GM21515 (cell line): ENCODE measurements at regions not wholly inside any gene's neighbourhood (a gene's known extent, or its start where the extent isn't known, plus 50 kb on each side); places are given as distances from the start of the nearest gene placed in this dataset.

ENCODE experiments used
- ATAC-seq: cut with Tn5 transposase; IDR thresholded peaks from one replicate; pipeline ENCODE4 v1.9.1; 2021; ENCODE audit not compliant: unreplicated experiment

- ATAC-seq: no peak
Observed at GRCh38 chr6:164925681-164926530, 383.5 kb downstream of the C6orf118 start.

DNA sequence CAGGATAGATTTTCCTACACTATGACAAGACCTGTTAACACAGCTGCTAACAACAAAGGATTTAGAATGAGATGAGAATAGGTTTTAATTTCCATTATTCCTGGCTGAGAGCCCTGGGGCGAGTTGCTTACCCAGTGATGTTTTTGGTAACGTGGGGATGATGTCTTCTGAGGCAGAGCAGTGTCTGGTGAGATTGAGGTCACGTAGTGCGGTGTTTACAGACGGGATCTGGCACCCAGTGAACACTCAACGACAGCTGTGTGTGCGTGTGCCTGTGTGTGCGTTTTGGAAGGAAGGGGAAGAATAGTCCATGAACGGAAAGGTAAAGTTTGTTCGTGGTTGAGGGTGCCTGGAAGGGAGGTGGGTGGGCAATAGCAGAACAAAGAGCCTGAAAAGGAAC lies 384.7 kb downstream of the C6orf118 start:
- ATAC-seq: no peak

- ATAC-seq: no peak
Observed at GRCh38 chr6:164917211-164917610, 392.2 kb downstream of the C6orf118 start.

GRCh38 chr6:164916087-164916486 lies 393.3 kb downstream of the C6orf118 start:
- no peak for ATAC-seq

GRCh38 chr6:164911873-164912580 lies 397.4 kb downstream of the C6orf118 start:
- no peak for ATAC-seq

DNA sequence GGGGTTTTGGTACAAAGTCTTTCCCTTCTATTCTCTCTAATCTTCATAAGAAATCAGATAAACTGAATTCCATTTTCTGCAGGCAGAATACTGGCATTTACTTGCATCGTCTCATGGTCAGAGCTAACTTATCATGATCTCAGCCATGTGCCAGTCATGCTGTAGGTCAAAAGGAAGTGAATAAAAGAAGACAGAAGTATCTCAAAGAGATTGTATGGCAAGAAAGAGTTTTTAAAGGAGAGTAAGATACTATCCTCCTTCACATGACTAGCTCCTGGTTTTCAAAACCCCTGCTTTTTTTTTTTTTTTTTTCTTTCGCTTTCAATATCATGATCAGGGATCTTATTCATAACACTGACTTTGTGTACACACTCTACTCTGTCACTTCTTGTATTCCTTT lies 398.3 kb downstream of the C6orf118 start:
- ATAC-seq: no peak

- no peak for ATAC-seq
Observed at GRCh38 chr6:164906766-164907165, 402.6 kb downstream of the C6orf118 start.

GRCh38 chr6:164905311-164905710 lies 404.1 kb downstream of the C6orf118 start:
- no peak for ATAC-seq

GRCh38 chr6:164898412-164898811 lies 411.0 kb downstream of the C6orf118 start:
- no peak for ATAC-seq

- ATAC-seq: no peak
Observed at GRCh38 chr6:164897523-164898235, 411.7 kb downstream of the C6orf118 start.

GRCh38 chr6:164889980-164890379 lies 419.4 kb downstream of the C6orf118 start:
- no peak for ATAC-seq

DNA sequence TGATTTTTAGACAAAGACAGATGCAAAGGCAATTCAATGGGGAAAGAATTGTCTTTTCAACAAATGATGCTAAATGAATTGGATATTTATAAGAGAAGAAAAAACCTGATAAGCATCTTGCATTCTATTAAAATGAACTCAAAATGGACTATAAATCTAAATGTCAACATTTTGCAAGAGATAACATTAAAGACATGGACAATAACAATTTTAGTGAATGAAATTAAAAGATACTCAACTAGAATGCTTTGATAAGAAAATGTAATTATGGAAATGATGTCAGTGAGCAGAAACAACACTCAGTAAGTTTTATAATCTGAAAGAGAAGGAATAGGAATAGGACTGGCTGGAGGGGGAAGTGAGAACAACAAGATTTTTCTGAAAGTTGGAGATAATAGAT lies 421.7 kb downstream of the C6orf118 start:
- no peak for ATAC-seq

- no peak for ATAC-seq
Observed at GRCh38 chr6:164882236-164882635, 427.2 kb downstream of the C6orf118 start.

DNA sequence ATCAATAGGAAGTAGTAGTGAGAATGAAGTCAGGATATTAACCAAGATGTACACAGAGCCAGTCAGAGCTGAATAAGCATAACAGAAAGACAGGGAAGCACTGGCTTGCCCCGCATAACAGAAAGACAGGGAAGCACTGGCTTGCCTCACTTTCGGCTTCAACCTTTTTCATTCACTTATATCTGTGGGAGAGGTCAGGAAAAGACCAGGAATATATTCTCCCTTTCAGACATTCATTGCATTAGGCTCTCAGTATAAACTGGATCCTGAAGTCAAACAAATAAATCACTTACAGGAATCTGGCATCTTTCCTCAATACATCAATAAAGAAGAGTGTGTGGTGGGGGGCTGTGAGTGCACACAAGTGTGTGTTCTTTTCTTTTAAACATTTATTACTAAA lies 437.6 kb downstream of the C6orf118 start:
- ATAC-seq: no peak

DNA sequence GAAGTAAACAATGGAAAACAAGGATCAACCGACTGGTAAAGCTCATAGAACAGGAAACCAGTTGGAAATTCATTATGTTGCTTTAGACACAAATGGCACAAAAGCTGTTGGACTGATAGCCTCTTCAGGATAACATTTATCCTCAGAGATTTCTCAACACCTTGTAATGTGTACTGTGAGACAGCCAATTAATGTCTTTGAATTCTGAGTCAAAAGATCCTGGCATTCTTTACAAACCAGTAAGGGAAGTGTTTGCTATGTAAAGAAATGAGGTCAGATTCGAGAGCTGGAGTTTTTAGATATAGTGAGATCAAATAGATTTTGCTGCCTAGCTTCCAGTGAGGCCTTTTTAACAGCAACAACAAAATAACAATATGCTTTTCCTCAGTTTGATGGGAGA lies 439.2 kb downstream of the C6orf118 start:
- ATAC-seq: no peak

DNA sequence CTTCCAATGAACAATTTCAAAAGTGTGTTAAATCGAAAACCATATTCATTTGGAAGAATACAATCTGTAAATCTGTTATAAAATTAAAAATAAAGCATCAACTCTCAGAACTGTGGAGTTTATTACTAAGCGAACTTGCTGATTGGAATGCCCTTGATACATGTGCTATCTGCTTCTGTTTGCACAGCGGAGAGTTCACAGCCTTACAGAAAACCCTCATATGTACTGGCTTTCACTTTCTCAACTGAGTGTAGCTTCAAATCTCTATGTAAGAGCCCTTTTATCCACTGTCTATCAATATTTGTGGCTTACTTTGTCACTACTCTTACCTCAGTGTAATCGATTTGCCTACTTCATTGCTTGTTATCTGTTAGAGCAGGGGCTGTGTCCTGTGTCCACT lies 447.4 kb downstream of the C6orf118 start:
- no peak for ATAC-seq

DNA sequence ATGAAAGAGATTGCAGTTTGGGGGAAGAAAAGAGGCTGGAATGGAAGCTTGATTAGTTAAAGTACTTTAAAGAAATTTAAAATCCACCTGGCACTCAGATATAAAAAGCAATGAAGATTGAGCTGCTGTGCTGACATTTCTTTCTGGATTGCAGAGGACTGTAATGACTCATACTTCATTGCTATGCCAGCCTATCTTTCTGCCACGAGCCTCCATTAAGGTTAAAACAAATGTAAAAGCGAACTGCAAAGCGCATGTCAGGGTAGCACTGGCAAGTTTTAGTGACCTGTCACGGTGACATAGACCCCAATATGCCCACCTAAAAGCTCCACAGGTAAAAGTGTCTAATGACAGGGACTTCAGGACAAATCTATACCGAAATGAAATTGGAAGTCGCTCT lies 449.6 kb downstream of the C6orf118 start:
- ATAC-seq: no peak

DNA sequence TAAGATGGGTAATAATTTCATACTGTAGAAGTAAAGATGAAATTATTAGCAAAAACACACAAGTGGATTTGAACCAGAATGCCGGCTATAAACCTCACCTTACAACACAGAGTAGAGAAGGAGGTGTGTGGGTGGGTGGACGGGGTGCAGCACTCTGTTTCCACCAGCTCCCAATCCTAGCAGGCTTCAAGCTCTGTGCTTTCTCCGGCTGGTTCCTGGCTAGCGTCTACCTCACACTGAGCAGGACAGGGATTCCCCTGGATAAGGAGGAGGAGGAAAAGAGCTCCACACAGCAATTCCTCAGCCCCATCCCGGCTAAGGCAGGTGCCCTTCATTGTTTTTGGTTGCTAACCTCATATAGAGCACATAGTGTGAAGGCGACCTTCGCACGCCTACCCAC lies 453.3 kb downstream of the C6orf118 start:
- no peak for ATAC-seq

DNA sequence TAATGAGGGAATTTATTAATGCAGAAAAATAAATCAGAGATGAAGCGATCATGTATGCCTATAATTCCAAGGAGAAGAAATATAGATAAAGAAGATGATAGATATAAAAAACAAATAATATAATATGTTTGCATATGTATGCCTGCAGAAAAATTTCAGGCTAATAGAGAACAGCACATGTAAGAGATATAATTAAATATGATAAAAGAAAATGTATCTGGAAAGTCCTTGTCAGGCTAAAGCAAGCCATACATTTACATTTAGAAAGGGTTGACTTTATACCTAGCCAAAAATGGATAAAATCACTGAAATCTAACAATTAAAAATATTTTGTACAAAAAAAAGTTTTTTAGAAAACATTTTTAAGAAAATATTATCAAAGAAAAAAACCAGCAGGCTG lies 454.1 kb downstream of the C6orf118 start:
- ATAC-seq: no peak

- no peak for ATAC-seq
Observed at GRCh38 chr6:164854526-164854925, 454.9 kb downstream of the C6orf118 start.

DNA sequence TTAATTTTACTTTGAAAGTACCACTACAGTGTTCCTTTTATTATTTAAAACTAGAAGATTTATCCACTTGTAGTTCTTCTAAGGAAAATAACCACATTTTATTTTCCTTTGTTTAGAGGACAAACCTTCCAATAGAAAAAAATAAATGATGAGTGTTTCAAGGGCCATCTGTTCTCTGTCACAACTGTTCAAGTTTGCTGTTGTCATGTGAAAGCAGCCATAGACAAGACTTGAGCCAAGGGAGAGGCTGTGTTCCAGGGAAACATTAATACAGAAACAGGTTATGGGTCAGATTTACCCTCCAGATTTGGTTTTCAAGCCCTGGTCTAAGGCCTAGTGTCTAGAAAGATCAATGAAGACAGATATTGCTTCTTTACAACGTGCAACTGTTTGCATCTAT lies 463.6 kb downstream of the C6orf118 start:
- ATAC-seq: no peak

DNA sequence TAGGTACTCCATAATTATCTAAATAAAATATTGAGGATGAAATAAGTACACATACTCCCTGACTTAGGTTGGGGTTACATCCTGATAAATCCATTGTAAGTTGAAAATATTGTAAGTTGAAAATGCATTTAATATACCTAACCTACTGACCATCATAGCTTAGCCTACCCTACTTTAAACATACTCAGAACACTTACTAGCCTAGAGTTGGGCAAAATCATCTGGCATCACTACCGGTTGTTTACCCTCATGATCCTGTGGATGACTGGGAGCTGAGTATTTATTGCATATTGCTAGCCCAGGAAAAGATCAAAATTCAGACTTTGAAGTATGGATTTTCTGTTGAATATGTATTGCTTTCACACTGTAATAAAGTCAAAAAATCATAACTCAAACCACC lies 467.3 kb downstream of the C6orf118 start:
- ATAC-seq: no peak
